ENCODE measurements at regions not wholly inside any gene's neighbourhood (a gene's known extent, or its start where the extent isn't known, plus 50 kb on each side); places are given as distances from the start of the nearest gene placed in this dataset.
"Not testable (repeated sequence)": the region's sequence is repeated elsewhere in the genome, so short reads cannot be mapped to it uniquely, and the experiment has no call there.

GRCh38 chr10:56298941-56299340, 62.1 kb downstream of the ZWINT start:
- DNase-seq, result no peak

- no peak for DNase-seq
Measured at GRCh38 chr10:56296618-56297017, 64.4 kb downstream of the ZWINT start.

- DNase-seq, result no peak
Measured at GRCh38 chr10:56288403-56288802, 72.7 kb downstream of the ZWINT start.

GRCh38 chr10:56286096-56286495, 75.0 kb downstream of the ZWINT start:
- DNase-seq, result no peak

GRCh38 chr10:56279270-56279669, 81.8 kb downstream of the ZWINT start:
- DNase-seq, result no peak

- no peak for DNase-seq
Measured at GRCh38 chr10:56269181-56269580, 91.9 kb downstream of the ZWINT start.

- no peak for DNase-seq
Measured at GRCh38 chr10:56266120-56266519, 94.9 kb downstream of the ZWINT start.

GRCh38 chr10:56258991-56259390, 102.1 kb downstream of the ZWINT start:
- DNase-seq, result no peak

GRCh38 chr10:56258378-56258777, 102.7 kb downstream of the ZWINT start:
- DNase-seq, result no peak

GRCh38 chr10:56255298-56255697, 105.8 kb downstream of the ZWINT start:
- DNase-seq, result no peak

- no peak for DNase-seq
Measured at GRCh38 chr10:56240471-56240870, 120.6 kb downstream of the ZWINT start.

GRCh38 chr10:56231436-56231835, 129.6 kb downstream of the ZWINT start:
- DNase-seq, result no peak

- no peak for DNase-seq
Measured at GRCh38 chr10:56222237-56222636, 138.8 kb downstream of the ZWINT start.

- no peak for DNase-seq
Measured at GRCh38 chr10:56212951-56213350, 148.1 kb downstream of the ZWINT start.

GRCh38 chr10:56181607-56182006, 179.5 kb downstream of the ZWINT start:
- DNase-seq, result no peak

GRCh38 chr10:56178210-56178609, 182.8 kb downstream of the ZWINT start:
- DNase-seq, result no peak

- not testable (repeated sequence) for DNase-seq
Measured at GRCh38 chr10:56155091-56155513, 206.0 kb downstream of the ZWINT start.

GRCh38 chr10:56146806-56147205, 214.3 kb downstream of the ZWINT start:
- no peak for DNase-seq

- DNase-seq, result no peak
Measured at GRCh38 chr10:56142092-56142728, 218.8 kb downstream of the ZWINT start.

- DNase-seq, result no peak
Measured at GRCh38 chr10:56139405-56139804, 221.7 kb downstream of the ZWINT start.

- no peak for DNase-seq
Measured at GRCh38 chr10:56135828-56136227, 225.2 kb downstream of the ZWINT start.

GRCh38 chr10:56123247-56123646, 237.8 kb downstream of the ZWINT start:
- no peak for DNase-seq

GRCh38 chr10:56116684-56117083, 244.4 kb downstream of the ZWINT start:
- no peak for DNase-seq

GRCh38 chr10:56109454-56109853, 251.6 kb downstream of the ZWINT start:
- no peak for DNase-seq

GRCh38 chr10:56104923-56105322, 256.1 kb downstream of the ZWINT start:
- no peak for DNase-seq

Measured in right kidney (tissue), 1 donor.